KG1 (cell line): ENCODE measurements at regions not wholly inside any gene's neighbourhood (a gene's known extent, or its start where the extent isn't known, plus 50 kb on each side); places are given as distances from the start of the nearest gene placed in this dataset.

Experiments used
- DNase-seq: peaks from one replicate; lab custom pipeline; 2025; lab: John Stamatoyannopoulos, UW

- no peak for DNase-seq
Observed at GRCh38 chr11:62026739-62027370, 59.4 kb upstream of the FTH1 start.

- DNase-seq = peak; percentile 47
Observed at GRCh38 chr11:62025487-62026105, 58.2 kb upstream of the FTH1 start.

GRCh38 chr11:62024936-62025486 is 57.6 kb upstream of the FTH1 start:
- DNase-seq = no peak

- no peak for DNase-seq
Observed at GRCh38 chr11:62022211-62022610, 54.8 kb upstream of the FTH1 start.

- DNase-seq = no peak
Observed at GRCh38 chr11:62020661-62021060, 53.2 kb upstream of the FTH1 start.

- DNase-seq = no peak
Observed at GRCh38 chr11:62018981-62019664, 51.7 kb upstream of the FTH1 start.

- DNase-seq = no peak
Observed at GRCh38 chr11:62017878-62018655, 50.6 kb upstream of the FTH1 start.
